ENCODE measurements at regions not wholly inside any gene's neighbourhood (a gene's known extent, or its start where the extent isn't known, plus 50 kb on each side); places are given as distances from the start of the nearest gene placed in this dataset.

- Histone ChIP-seq H3K36me3 (ENCODE audit: control insufficient read depth, insufficient read depth, low read length) (no peaks in the 10 kb centered on the region), H3K27me3 (ENCODE audit: control insufficient read depth, insufficient read depth, low read length) (no peaks in the 10 kb centered on the region), H3K4me3 (ENCODE audit: low read depth, low read length) (no peak overlapping the region)
- TF ChIP-seq, protein P1, sequence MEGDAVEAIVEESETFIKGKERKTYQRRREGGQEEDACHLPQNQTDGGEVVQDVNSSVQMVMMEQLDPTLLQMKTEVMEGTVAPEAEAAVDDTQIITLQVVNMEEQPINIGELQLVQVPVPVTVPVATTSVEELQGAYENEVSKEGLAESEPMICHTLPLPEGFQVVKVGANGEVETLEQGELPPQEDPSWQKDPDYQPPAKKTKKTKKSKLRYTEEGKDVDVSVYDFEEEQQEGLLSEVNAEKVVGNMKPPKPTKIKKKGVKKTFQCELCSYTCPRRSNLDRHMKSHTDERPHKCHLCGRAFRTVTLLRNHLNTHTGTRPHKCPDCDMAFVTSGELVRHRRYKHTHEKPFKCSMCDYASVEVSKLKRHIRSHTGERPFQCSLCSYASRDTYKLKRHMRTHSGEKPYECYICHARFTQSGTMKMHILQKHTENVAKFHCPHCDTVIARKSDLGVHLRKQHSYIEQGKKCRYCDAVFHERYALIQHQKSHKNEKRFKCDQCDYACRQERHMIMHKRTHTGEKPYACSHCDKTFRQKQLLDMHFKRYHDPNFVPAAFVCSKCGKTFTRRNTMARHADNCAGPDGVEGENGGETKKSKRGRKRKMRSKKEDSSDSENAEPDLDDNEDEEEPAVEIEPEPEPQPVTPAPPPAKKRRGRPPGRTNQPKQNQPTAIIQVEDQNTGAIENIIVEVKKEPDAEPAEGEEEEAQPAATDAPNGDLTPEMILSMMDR (IDR thresholded peaks at IDR 0.05; ENCODE audit: insufficient read depth, low read depth, low read length): no peak
- CTCF ChIA-PET: interaction anchor here (0.7 to 1.6 kb wide), 3 partner anchors 9 to 11 kb away, joined by 3 to 6 read pairs (median 3); no protein-coding TSS in a partner anchor
- DNase-seq (ENCODE audit: low read depth): no peak
- POLR2A ChIA-PET: no interaction called here
Observed at GRCh38 chr18:68220458-68220857, 494.4 kb downstream of the TMX3 start.

GRCh38 chr18:68219872-68220271 is 495.0 kb downstream of the TMX3 start:
- TF ChIP-seq, protein P1 (IDR thresholded peaks at IDR 0.05; ENCODE audit: insufficient read depth, low read depth, low read length): no peak
- no peaks in the 10 kb centered on the region for H3K27me3 ChIP-seq (ENCODE audit: control insufficient read depth, insufficient read depth, low read length)
- CTCF ChIA-PET: interaction anchor here (0.7 to 0.8 kb wide), 2 partner anchors 9 to 12 kb away, joined by 3 read pairs; no protein-coding TSS in a partner anchor
- H3K36me3 ChIP-seq (ENCODE audit: control insufficient read depth, insufficient read depth, low read length): no peaks in the 10 kb centered on the region
- POLR2A ChIA-PET: no interaction called here
- H3K4me3 ChIP-seq (ENCODE audit: low read depth, low read length): no peak overlapping the region
- peak; percentile 29 for DNase-seq (ENCODE audit: low read depth)

DNA sequence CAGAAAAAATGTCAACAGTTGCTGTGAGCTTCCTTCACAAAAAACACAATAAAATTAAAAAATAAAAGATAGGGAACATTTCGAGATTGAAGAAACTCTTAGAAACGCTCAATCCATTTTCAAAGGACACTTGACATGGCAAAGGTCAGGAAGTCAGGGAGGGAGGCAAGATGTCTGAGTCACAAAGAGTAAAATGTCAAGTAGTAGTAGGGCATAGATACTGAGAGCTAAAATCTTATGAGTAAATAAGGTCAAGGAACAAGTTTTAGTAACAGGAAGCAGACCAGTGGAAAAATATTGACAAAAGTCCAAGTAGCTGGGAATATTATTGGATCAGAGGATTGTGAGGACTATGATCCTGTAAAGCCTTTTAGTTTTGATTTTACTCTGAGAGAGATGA is 495.6 kb downstream of the TMX3 start:
- POLR2A ChIA-PET: no interaction called here
- no peaks in the 10 kb centered on the region for H3K27me3 ChIP-seq (ENCODE audit: control insufficient read depth, insufficient read depth, low read length)
- no peak for DNase-seq (ENCODE audit: low read depth)
- CTCF ChIA-PET: no interaction called here
- no peak overlapping the region for H3K4me3 ChIP-seq (ENCODE audit: low read depth, low read length)
- TF ChIP-seq, protein P1 (IDR thresholded peaks at IDR 0.05; ENCODE audit: insufficient read depth, low read depth, low read length): no peak
- H3K36me3 ChIP-seq (ENCODE audit: control insufficient read depth, insufficient read depth, low read length): no peaks in the 10 kb centered on the region

DNA sequence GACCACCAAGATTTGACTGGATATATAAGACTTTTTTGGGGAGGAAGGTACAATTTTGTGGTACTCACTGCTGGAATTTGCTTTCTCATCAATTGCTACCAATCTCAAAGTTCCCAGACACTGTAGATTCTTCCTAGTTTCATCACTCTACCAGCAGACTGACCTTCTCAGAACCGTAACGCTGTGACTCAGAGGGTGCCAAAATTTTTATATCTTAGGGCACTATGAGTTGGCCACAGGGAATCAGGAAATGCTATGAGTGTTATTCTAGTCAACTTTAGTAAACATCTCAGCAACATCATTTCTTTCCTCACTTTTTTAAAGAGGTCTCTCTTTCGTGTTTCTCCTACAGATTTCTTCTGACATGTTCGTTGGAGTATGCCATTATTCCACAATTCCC is 499.0 kb downstream of the TMX3 start:
- TF ChIP-seq, protein P1 (IDR thresholded peaks at IDR 0.05; ENCODE audit: insufficient read depth, low read depth, low read length): no peak
- Histone ChIP-seq H3K36me3 (ENCODE audit: control insufficient read depth, insufficient read depth, low read length) (no peaks in the 10 kb centered on the region), H3K27me3 (ENCODE audit: control insufficient read depth, insufficient read depth, low read length) (no peaks in the 10 kb centered on the region), H3K4me3 (ENCODE audit: low read depth, low read length) (no peak overlapping the region)
- peak; percentile 73 for DNase-seq (ENCODE audit: low read depth)
- CTCF ChIA-PET: no interaction called here
- POLR2A ChIA-PET: interaction anchor here (0.6 to 0.7 kb wide), 2 partner anchors 29 to 626 kb away, joined by 3 read pairs; no protein-coding TSS in a partner anchor

GRCh38 chr18:68186039-68186438 is 528.9 kb downstream of the TMX3 start:
- Histone ChIP-seq H3K4me3 (ENCODE audit: low read depth, low read length) (no peak overlapping the region), H3K36me3 (ENCODE audit: control insufficient read depth, insufficient read depth, low read length) (no peaks in the 10 kb centered on the region), H3K27me3 (ENCODE audit: control insufficient read depth, insufficient read depth, low read length) (no peaks in the 10 kb centered on the region)
- TF ChIP-seq, protein P1 (IDR thresholded peaks at IDR 0.05; ENCODE audit: insufficient read depth, low read depth, low read length): no peak
- CTCF ChIA-PET: no interaction called here
- POLR2A ChIA-PET: no interaction called here
- no peak for DNase-seq (ENCODE audit: low read depth)
